Smooth muscle cell (in vitro differentiated cells): ENCODE measurements at regions not wholly inside any gene's neighbourhood (a gene's known extent, or its start where the extent isn't known, plus 50 kb on each side); places are given as distances from the start of the nearest gene placed in this dataset.

Source experiments
- DNase-seq: peaks from one replicate; lab custom pipeline; 2025; ENCODE audit not compliant: unreplicated experiment; lab: John Stamatoyannopoulos, UW
- H2AFZ ChIP-seq: fragments of 200-600 bp; sonication (generic); 2 replicates; pipeline ENCODE4 v1.6.0; 2016; ENCODE audit warnings: antibody characterized with exemption, low read depth, mild to moderate bottlenecking
- H3F3A ChIP-seq: fragments of 200-600 bp; sonication (generic); 2 replicates; pipeline ENCODE4 v1.6.0; 2017; ENCODE audit warnings: antibody characterized with exemption, low read depth
- H3K27ac ChIP-seq: fragments of 200-600 bp; sonication (generic); 2 replicates; pipeline ENCODE4 v1.5.1; 2016; ENCODE audit warnings: low read depth, mild to moderate bottlenecking
- H3K27me3 ChIP-seq: fragments of 200-600 bp; sonication (generic); 2 replicates; pipeline ENCODE4 v1.6.1; 2016; ENCODE audit warnings: low read depth, mild to moderate bottlenecking
- H3K36me3 ChIP-seq: fragments of 200-600 bp; sonication (generic); 2 replicates; pipeline ENCODE4 v1.5.1; 2016; ENCODE audit warnings: low read depth
- H3K4me1 ChIP-seq: fragments of 200-600 bp; sonication (generic); 2 replicates; pipeline ENCODE4 v1.5.1; 2016; ENCODE audit warnings: low read depth
- H3K4me2 ChIP-seq: fragments of 200-600 bp; sonication (generic); 2 replicates; pipeline ENCODE4 v1.6.0; 2016; ENCODE audit warnings: mild to moderate bottlenecking
- H3K4me3 ChIP-seq: fragments of 200-600 bp; sonication (generic); 2 replicates; pipeline ENCODE4 v1.5.1; 2016; ENCODE audit warnings: mild to moderate bottlenecking
- H3K79me2 ChIP-seq: fragments of 200-600 bp; sonication (generic); 2 replicates; pipeline ENCODE4 v1.6.0; 2016; ENCODE audit warnings: low read depth, mild to moderate bottlenecking
- H3K9ac ChIP-seq: fragments of 200-600 bp; sonication (generic); 2 replicates; pipeline ENCODE4 v1.6.0; 2016; ENCODE audit warnings: low read depth
- H3K9me3 ChIP-seq: fragments of 200-600 bp; sonication (generic); replicated peaks from 2 replicates; pipeline ENCODE4 v1.5.1; 2016; ENCODE audit warnings: low read depth
- H4K20me1 ChIP-seq: fragments of 200-600 bp; sonication (generic); 2 replicates; pipeline ENCODE4 v1.6.0; 2016; ENCODE audit warnings: low read depth
- WGBS: methylation state at CpG from one replicate; pipeline ENCODE4 v1.1.7; 2016; ENCODE audit warnings: low lambda C conversion rate; 5-methylcytosine and 5-hydroxymethylcytosine counted together
- TF ChIP-seq, protein P1 (sequence below): fragments of 200-600 bp; sonication (generic); IDR thresholded peaks from 2 replicates; pipeline ENCODE4 v1.5.1; 2017; ENCODE audit warnings: borderline replicate concordance, mild to moderate bottlenecking, antibody characterized with exemption; ENCODE audit not compliant: insufficient read depth, poor library complexity, severe bottlenecking

DNA sequence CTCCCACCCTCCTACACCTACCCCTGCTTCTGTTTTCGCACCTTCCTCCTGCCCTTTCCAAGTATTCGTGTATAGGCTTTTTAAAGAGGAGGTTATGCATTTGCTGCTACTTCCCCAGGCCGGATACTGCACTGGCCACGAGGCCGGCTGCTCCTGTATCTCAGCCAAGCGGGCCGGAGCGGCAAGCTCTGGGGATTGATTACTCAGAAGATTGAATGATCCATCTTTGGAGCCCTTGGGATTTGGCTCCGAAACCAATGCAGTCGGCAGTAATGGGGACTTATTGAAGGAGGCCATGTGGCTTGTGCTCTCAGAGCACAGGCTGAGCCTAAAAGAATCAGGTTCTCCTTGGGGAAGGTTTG, 405.3 kb downstream of the TLE4 start:
- Histone ChIP-seq H2AFZ (no peak overlapping the region), H3K4me1 (peaks cover 45% of the 10 kb centered on the region), H3K4me3 (no peak overlapping the region), H3F3A (no peaks in the 10 kb centered on the region), H3K36me3 (no peaks in the 10 kb centered on the region), H4K20me1 (no peaks in the 10 kb centered on the region), H3K79me2 (no peaks in the 10 kb centered on the region), H3K9ac (no peak overlapping the region), H3K27me3 (no peaks in the 10 kb centered on the region), H3K4me2 (no peak overlapping the region), H3K27ac (no peak overlapping the region), H3K9me3 (no peaks in the 10 kb centered on the region)
- WGBS = 92% methylated on average over 10 of the region's 10 CpGs
- TF ChIP-seq, protein P1, sequence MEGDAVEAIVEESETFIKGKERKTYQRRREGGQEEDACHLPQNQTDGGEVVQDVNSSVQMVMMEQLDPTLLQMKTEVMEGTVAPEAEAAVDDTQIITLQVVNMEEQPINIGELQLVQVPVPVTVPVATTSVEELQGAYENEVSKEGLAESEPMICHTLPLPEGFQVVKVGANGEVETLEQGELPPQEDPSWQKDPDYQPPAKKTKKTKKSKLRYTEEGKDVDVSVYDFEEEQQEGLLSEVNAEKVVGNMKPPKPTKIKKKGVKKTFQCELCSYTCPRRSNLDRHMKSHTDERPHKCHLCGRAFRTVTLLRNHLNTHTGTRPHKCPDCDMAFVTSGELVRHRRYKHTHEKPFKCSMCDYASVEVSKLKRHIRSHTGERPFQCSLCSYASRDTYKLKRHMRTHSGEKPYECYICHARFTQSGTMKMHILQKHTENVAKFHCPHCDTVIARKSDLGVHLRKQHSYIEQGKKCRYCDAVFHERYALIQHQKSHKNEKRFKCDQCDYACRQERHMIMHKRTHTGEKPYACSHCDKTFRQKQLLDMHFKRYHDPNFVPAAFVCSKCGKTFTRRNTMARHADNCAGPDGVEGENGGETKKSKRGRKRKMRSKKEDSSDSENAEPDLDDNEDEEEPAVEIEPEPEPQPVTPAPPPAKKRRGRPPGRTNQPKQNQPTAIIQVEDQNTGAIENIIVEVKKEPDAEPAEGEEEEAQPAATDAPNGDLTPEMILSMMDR = no peak
- no peak for DNase-seq

DNA sequence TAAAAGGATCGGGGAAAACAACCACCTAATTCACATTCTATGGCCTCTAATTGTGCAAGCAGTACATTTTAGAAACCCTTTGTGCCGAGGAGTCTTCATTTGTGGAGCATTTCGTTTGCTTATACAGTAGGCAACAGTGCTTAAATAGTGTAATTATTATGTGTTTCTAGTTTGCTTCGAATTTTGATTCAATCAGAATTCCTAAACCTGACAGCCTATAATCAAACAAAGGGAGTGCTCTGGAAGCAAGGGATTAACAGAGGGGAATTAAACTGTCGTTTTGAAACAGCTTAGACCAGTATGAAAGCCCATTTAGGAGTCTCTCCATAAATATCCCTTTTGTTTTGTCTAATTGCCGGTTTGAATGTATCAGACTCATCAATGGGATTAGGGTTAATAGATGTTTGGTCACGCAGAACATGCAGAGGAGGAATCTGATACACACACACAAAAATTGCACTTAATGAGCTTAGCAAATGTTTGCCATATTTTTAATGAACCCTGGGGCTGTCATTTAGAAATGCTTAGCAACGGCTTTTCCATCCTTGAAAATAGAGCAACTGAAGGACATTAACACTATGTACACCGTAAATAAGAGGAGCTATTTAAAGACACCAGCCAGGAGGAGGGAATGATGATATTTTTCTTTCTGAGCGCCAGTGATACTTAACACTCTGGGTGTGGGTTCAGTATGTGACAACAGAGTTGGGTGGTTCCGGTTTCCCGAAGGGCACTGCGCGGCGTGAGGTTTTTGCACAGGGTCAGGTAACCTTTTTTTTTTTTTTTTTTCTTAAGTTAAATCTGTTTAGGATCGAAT, 404.7 kb downstream of the TLE4 start:
- Histone ChIP-seq H4K20me1 (no peaks in the 10 kb centered on the region), H3K9ac (no peak overlapping the region), H3K36me3 (no peaks in the 10 kb centered on the region), H3F3A (no peaks in the 10 kb centered on the region), H3K9me3 (no peaks in the 10 kb centered on the region), H2AFZ (no peak overlapping the region), H3K79me2 (no peaks in the 10 kb centered on the region), H3K4me3 (no peak overlapping the region), H3K27me3 (no peaks in the 10 kb centered on the region), H3K4me2 (no peak overlapping the region), H3K4me1 (peaks cover 45% of the 10 kb centered on the region), H3K27ac (no peak overlapping the region)
- TF ChIP-seq, protein P1 = no peak
- DNase-seq = no peak
- WGBS = 65% methylated on average over 16 of the region's 16 CpGs

DNA sequence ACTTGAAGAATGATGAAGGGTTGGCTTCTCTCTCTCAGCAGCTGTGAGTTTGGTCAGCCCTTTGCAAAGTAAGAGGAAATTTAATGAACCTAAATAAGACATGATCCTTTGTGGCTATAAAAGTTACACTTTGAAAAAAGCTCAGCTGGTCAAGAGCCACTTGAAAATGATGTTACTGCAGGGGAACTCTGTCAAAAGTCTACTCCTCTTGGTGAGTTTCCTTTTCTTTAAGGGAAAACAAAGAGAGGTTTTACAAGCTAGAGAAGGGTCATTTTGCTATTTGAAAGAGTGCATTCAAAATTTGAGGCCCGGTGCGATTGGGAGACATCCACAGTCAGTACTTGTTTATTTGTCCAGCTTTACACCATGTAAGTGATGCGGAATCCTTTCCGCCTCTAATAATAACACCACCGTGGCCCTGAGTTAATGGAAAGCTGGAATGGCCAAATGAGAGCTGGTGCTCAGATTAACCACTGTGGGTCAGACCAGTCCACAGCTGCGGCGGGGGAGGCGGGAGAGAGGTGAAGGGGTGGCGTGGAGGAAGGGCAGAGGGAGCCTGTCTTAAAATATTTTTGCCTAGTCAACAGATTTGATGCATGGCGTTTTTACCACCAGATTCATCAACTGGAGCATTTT, 404.0 kb downstream of the TLE4 start:
- no peak overlapping the region for H3K9ac ChIP-seq
- H2AFZ ChIP-seq = no peak overlapping the region
- H4K20me1 ChIP-seq = no peaks in the 10 kb centered on the region
- H3K79me2 ChIP-seq = no peaks in the 10 kb centered on the region
- 76% methylated on average over 10 of the region's 10 CpGs for WGBS
- no peaks in the 10 kb centered on the region for H3F3A ChIP-seq
- no peak overlapping the region for H3K4me2 ChIP-seq
- H3K27me3 ChIP-seq = no peaks in the 10 kb centered on the region
- no peak overlapping the region for H3K4me3 ChIP-seq
- no peak overlapping the region for H3K27ac ChIP-seq
- H3K9me3 ChIP-seq = no peaks in the 10 kb centered on the region
- peaks cover 45% of the 10 kb centered on the region for H3K4me1 ChIP-seq
- H3K36me3 ChIP-seq = no peaks in the 10 kb centered on the region
- TF ChIP-seq, protein P1 = no peak
- no peak for DNase-seq
